Fibroblast of lung (primary cell): ENCODE measurements at regions not wholly inside any gene's neighbourhood (a gene's known extent, or its start where the extent isn't known, plus 50 kb on each side); places are given as distances from the start of the nearest gene placed in this dataset.

Experiments
- EZH2 ChIP-seq: IDR thresholded peaks from 2 replicates; pipeline ENCODE4 v1.5.1; 2012; ENCODE audit warnings: low read length, control low read depth, mild to moderate bottlenecking; ENCODE audit errors: missing control alignments
- TF ChIP-seq, protein P1 (sequence below), 2 donors: IDR thresholded peaks in 1 of 2; conservative IDR thresholded peaks in 1 of 2; 1 replicate in 1 of 2; 2 replicates in 1 of 2; pipeline ENCODE4 v1.5.1; 2011 to 2012; ENCODE audit warnings: low read length in 2 of 2, control low read depth in 1 of 2, inconsistent platforms in 1 of 2, low read depth in 1 of 2, mild to moderate bottlenecking in 1 of 2

DNA sequence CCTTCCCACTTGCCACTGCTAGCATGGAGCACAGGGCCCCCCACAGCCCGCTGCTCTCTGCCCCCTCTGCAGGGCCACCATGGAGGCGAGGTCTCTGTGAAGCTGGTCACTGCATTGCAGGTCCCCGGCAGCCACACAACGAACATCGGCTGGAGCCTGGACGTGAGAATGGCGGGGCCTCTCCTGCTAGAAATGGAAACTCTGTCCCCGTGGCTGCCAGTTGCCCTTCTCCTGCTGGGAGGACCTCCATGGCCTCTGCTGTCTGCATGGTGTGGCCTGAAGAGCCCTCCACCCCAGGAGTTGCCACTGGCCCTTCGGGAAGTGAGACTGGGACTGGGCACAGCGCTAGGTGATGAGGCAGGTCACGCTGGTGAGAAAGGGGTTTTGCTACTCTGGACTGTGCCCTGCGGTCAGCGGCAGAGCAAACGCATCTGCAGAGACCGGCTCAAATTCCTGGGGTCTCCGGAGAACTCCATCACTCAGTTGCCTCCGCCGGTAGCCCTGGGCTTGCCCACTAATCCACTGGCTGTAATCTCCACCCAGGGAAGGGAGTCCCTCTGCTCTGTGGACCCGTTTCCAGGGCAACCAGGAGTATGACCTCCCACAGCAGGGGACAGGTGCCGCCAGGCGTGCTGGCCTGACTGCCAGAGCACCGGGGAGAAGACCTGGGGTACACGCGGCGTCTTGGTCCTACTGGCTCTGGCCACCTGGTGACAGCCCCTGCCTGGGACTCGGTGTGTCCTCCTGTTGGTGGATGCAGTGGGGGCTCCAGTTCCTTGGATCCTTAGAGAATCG lies 806.3 kb downstream of the BRD1 start:
- TF ChIP-seq, protein P1, sequence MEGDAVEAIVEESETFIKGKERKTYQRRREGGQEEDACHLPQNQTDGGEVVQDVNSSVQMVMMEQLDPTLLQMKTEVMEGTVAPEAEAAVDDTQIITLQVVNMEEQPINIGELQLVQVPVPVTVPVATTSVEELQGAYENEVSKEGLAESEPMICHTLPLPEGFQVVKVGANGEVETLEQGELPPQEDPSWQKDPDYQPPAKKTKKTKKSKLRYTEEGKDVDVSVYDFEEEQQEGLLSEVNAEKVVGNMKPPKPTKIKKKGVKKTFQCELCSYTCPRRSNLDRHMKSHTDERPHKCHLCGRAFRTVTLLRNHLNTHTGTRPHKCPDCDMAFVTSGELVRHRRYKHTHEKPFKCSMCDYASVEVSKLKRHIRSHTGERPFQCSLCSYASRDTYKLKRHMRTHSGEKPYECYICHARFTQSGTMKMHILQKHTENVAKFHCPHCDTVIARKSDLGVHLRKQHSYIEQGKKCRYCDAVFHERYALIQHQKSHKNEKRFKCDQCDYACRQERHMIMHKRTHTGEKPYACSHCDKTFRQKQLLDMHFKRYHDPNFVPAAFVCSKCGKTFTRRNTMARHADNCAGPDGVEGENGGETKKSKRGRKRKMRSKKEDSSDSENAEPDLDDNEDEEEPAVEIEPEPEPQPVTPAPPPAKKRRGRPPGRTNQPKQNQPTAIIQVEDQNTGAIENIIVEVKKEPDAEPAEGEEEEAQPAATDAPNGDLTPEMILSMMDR (conservative IDR thresholded peaks at IDR 0.05 in 1 of 2, IDR thresholded peaks at IDR 0.05 in 1 of 2; ENCODE audit: low read depth in 1 of 2, low read length in 2 of 2) = no peak
- TF ChIP-seq EZH2 = no peak
